Endodermal cell (in vitro differentiated cells): ENCODE measurements at regions not wholly inside any gene's neighbourhood (a gene's known extent, or its start where the extent isn't known, plus 50 kb on each side); places are given as distances from the start of the nearest gene placed in this dataset.

Experiments
- DNase-seq: peaks from one replicate; pipeline ENCODE4 v3.0.0-alpha.2; 2017
- H3K27ac ChIP-seq: 2 replicates; pipeline ENCODE4 v1.5.1; 2013; ENCODE audit warnings: mild to moderate bottlenecking, low read depth, low read length, moderate library complexity
- H3K27me3 ChIP-seq: 2 replicates; pipeline ENCODE4 v1.6.1; 2013; ENCODE audit warnings: mild to moderate bottlenecking, low read length, moderate library complexity; ENCODE audit not compliant: insufficient read depth, control insufficient read depth, poor library complexity, severe bottlenecking
- H3K36me3 ChIP-seq: 2 replicates; pipeline ENCODE4 v1.7.0; 2013; ENCODE audit warnings: mild to moderate bottlenecking, low read length, moderate library complexity; ENCODE audit not compliant: control insufficient read depth, insufficient read depth
- H3K4me1 ChIP-seq: one replicate; pipeline ENCODE4 v1.7.0; 2013; ENCODE audit warnings: low read length; ENCODE audit not compliant: control insufficient read depth, insufficient read depth
- H3K4me3 ChIP-seq: 2 replicates; pipeline ENCODE4 v1.5.1; 2013; ENCODE audit warnings: mild to moderate bottlenecking, low read length, moderate library complexity
- H3K9ac ChIP-seq: 2 replicates; pipeline ENCODE4 v1.6.1; 2013; ENCODE audit warnings: mild to moderate bottlenecking, low read length, moderate library complexity; ENCODE audit not compliant: poor library complexity, severe bottlenecking; ENCODE audit errors: extremely low read depth
- H3K9me3 ChIP-seq: 2 replicates; pipeline ENCODE4 v1.6.1; 2013; ENCODE audit warnings: mild to moderate bottlenecking, low read length, moderate library complexity; ENCODE audit not compliant: control insufficient read depth
- H3K27ac Mint-ChIP-seq: 2 replicates; pipeline ENCODE4 v1.8.0; 2020; ENCODE audit warnings: mixed read lengths
- H3K27me3 Mint-ChIP-seq: 2 replicates; pipeline ENCODE4 v1.8.0; 2021; ENCODE audit warnings: mild to moderate bottlenecking, mixed read lengths; ENCODE audit not compliant: insufficient read depth
- H3K36me3 Mint-ChIP-seq: 2 replicates; pipeline ENCODE4 v1.8.0; 2020; ENCODE audit warnings: low read depth, mixed read lengths
- H3K4me1 Mint-ChIP-seq: 2 replicates; pipeline ENCODE4 v1.8.0; 2020; ENCODE audit warnings: mixed read lengths
- H3K4me3 Mint-ChIP-seq: 2 replicates; pipeline ENCODE4 v1.8.0; 2020; ENCODE audit warnings: mild to moderate bottlenecking, moderate library complexity, mixed read lengths
- H3K9me3 Mint-ChIP-seq: 2 replicates; pipeline ENCODE4 v1.8.0; 2020; ENCODE audit warnings: mild to moderate bottlenecking, mixed read lengths
- CTCF ChIP-seq: fragments of 200-600 bp; sonication (generic); conservative IDR thresholded peaks from 2 replicates; pipeline ENCODE4 v1.5.0; 2021; ENCODE audit warnings: antibody characterized with exemption, mild to moderate bottlenecking
- WGBS, 2 experiments: methylation state at CpG; one replicate each; pipeline versions ENCODE4 v1.1.5 to v1.1.7; 2013; ENCODE audit warnings: missing lambda C conversion rate in 2 of 2, mixed read lengths in 1 of 2; ENCODE audit not compliant: insufficient coverage in 1 of 2, insufficient read length in 1 of 2; 5-methylcytosine and 5-hydroxymethylcytosine counted together

GRCh38 chr3:81951636-81952035 is 190.2 kb upstream of the GBE1 start:
- no peaks in the 10 kb centered on the region for H3K27me3 ChIP-seq
- no peak for TF ChIP-seq CTCF
- H3K27me3 Mint-ChIP-seq, result no peaks in the 10 kb centered on the region
- peaks cover 15% of the 10 kb centered on the region for H3K4me1 Mint-ChIP-seq
- no peak overlapping the region for H3K27ac Mint-ChIP-seq
- no peak overlapping the region for H3K27ac ChIP-seq
- no peak for DNase-seq
- peaks cover 4% of the 10 kb centered on the region for H3K4me1 ChIP-seq
- H3K4me3 Mint-ChIP-seq, result no peak overlapping the region
- H3K9me3 Mint-ChIP-seq, result no peaks in the 10 kb centered on the region
- H3K4me3 ChIP-seq, result no peak overlapping the region
- H3K36me3 Mint-ChIP-seq, result no peaks in the 10 kb centered on the region
- no peaks in the 10 kb centered on the region for H3K9me3 ChIP-seq
- 94% methylated on average over 3 to 4 of the region's 4 CpGs for WGBS, 2 experiments
- no peaks in the 10 kb centered on the region for H3K36me3 ChIP-seq
- H3K9ac ChIP-seq, result no peak overlapping the region

- Mint-ChIP-seq H3K4me1 (peaks cover 15% of the 10 kb centered on the region), H3K27ac (no peak overlapping the region), H3K36me3 (no peaks in the 10 kb centered on the region), H3K27me3 (no peaks in the 10 kb centered on the region), H3K9me3 (no peaks in the 10 kb centered on the region), H3K4me3 (no peak overlapping the region)
- WGBS, 2 experiments, result 92% methylated on average over 5 to 6 of the region's 6 CpGs
- Histone ChIP-seq H3K27ac (no peak overlapping the region), H3K36me3 (no peaks in the 10 kb centered on the region), H3K9ac (no peak overlapping the region), H3K4me3 (no peak overlapping the region), H3K9me3 (no peaks in the 10 kb centered on the region), H3K4me1 (peaks cover 4% of the 10 kb centered on the region), H3K27me3 (no peaks in the 10 kb centered on the region)
- DNase-seq, result peak; percentile 45
- TF ChIP-seq CTCF, result peak; percentile 51
Observed at GRCh38 chr3:81951106-81951505, 189.7 kb upstream of the GBE1 start.

- H3K27me3 Mint-ChIP-seq, result no peaks in the 10 kb centered on the region
- Histone ChIP-seq H3K27me3 (no peaks in the 10 kb centered on the region), H3K4me3 (no peak overlapping the region), H3K9ac (no peak overlapping the region), H3K4me1 (peaks cover 4% of the 10 kb centered on the region), H3K9me3 (peaks cover 4% of the 10 kb centered on the region), H3K27ac (no peak overlapping the region), H3K36me3 (no peaks in the 10 kb centered on the region)
- H3K4me1 Mint-ChIP-seq, result peaks cover 15% of the 10 kb centered on the region
- no peak for TF ChIP-seq CTCF
- peaks cover 13% of the 10 kb centered on the region for H3K9me3 Mint-ChIP-seq
- H3K36me3 Mint-ChIP-seq, result no peaks in the 10 kb centered on the region
- H3K27ac Mint-ChIP-seq, result no peak overlapping the region
- H3K4me3 Mint-ChIP-seq, result no peak overlapping the region
- DNase-seq, result no peak
- 100% methylated on average over 1 of the region's 1 CpG; no CpG with 5 or more reads in 1 of the 2 experiments for WGBS, 2 experiments
Observed at GRCh38 chr3:81947359-81947758, 185.9 kb upstream of the GBE1 start.
